Inferior parietal cortex (tissue), 1 donor: ENCODE measurements at regions not wholly inside any gene's neighbourhood (a gene's known extent, or its start where the extent isn't known, plus 50 kb on each side); places are given as distances from the start of the nearest gene placed in this dataset.

ENCODE experiments used
- DNase-seq: peaks from one replicate; pipeline ENCODE4 v3.0.0-alpha.2; 2016; ENCODE audit errors: extremely low spot score

- DNase-seq, result no peak
Observed at GRCh38 chr20:23253524-23253923, 97.1 kb upstream of the NXT1 start.

- no peak for DNase-seq
Observed at GRCh38 chr20:23251779-23252178, 98.8 kb upstream of the NXT1 start.

GRCh38 chr20:23249541-23249940, 101.0 kb upstream of the NXT1 start:
- DNase-seq, result no peak

GRCh38 chr20:23248461-23248882, 102.1 kb upstream of the NXT1 start:
- no peak for DNase-seq

- DNase-seq, result no peak
Observed at GRCh38 chr20:23246717-23247664, 103.6 kb upstream of the NXT1 start.

- no peak for DNase-seq
Observed at GRCh38 chr20:23245553-23246181, 104.9 kb upstream of the NXT1 start.

GRCh38 chr20:23244916-23245552, 105.6 kb upstream of the NXT1 start:
- DNase-seq, result no peak

GRCh38 chr20:23244156-23244915, 106.3 kb upstream of the NXT1 start:
- DNase-seq, result no peak

GRCh38 chr20:23243791-23244155, 106.8 kb upstream of the NXT1 start:
- DNase-seq, result no peak

- no peak for DNase-seq
Observed at GRCh38 chr20:23242556-23243180, 107.9 kb upstream of the NXT1 start.

- DNase-seq, result no peak
Observed at GRCh38 chr20:23242104-23242503, 108.5 kb upstream of the NXT1 start.

GRCh38 chr20:23241416-23241815, 109.2 kb upstream of the NXT1 start:
- no peak for DNase-seq

- no peak for DNase-seq
Observed at GRCh38 chr20:23240519-23240918, 110.1 kb upstream of the NXT1 start.

GRCh38 chr20:23237201-23237600, 113.4 kb upstream of the NXT1 start:
- no peak for DNase-seq

- peak; percentile 44 for DNase-seq
Observed at GRCh38 chr20:23235173-23236027, 115.2 kb upstream of the NXT1 start.

- no peak for DNase-seq
Observed at GRCh38 chr20:23234311-23235078, 116.1 kb upstream of the NXT1 start.

- no peak for DNase-seq
Observed at GRCh38 chr20:23233341-23233740, 117.2 kb upstream of the NXT1 start.

GRCh38 chr20:23232679-23233308, 117.8 kb upstream of the NXT1 start:
- DNase-seq, result no peak

- DNase-seq, result no peak
Observed at GRCh38 chr20:23232219-23232581, 118.4 kb upstream of the NXT1 start.
